ENCODE measurements at regions not wholly inside any gene's neighbourhood (a gene's known extent, or its start where the extent isn't known, plus 50 kb on each side); places are given as distances from the start of the nearest gene placed in this dataset.

GRCh38 chr18:51603111-51603510 lies 405.6 kb upstream of the MEX3C start (continued):
- no peak for TF ChIP-seq RBFOX2 (IDR thresholded peaks at IDR 0.05; ENCODE audit: low read depth, low read length)
- no peak for TF ChIP-seq NFXL1 (CRISPR knock-in tag; IDR thresholded peaks at IDR 0.05)

DNA sequence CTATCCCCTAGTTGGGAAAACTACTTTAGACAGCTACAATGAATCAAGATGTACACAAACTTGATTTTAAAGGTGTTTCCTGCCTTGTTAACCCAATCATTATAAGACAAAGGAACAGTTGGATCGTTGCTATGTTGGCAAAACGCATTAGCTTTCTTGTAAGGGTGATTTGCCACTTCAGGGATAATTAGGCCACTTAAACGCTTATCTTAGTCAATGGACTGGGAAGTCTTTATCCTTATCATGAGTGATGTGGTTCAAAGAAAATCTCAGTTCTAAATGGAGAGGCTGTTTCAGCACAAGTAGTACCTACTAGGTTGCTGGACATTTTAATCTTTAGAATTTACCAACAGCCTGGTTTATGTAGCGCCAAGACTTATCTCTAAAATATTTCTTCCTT lies 406.1 kb upstream of the MEX3C start:
- Histone ChIP-seq H3K27ac (ENCODE audit: extremely low read depth, low read depth, low read length) (no peak overlapping the region), H3K4me3 (no peak overlapping the region), H2AFZ (ENCODE audit: low read depth, low read length) (no peak overlapping the region), H4K20me1 (replicated peaks; ENCODE audit: control insufficient read depth, insufficient read depth, low read length) (no peaks in the 10 kb centered on the region), H3K9me3 (replicated peaks; ENCODE audit: control insufficient read depth, insufficient read depth, low read depth, low read length) (no peaks in the 10 kb centered on the region), H3K4me2 (ENCODE audit: insufficient read depth, low read length) (no peak overlapping the region), H3K27me3 (ENCODE audit: control insufficient read depth in 2 of 2, insufficient read depth in 2 of 2, low read length in 2 of 2) (no peaks in the 10 kb centered on the region), H3K79me2 (ENCODE audit: control insufficient read depth, insufficient read depth, low read length) (no peaks in the 10 kb centered on the region), H3K9ac (ENCODE audit: insufficient read depth in 1 of 2, low read depth in 2 of 2, low read length in 2 of 2) (no peak overlapping the region), H3K9me1 (ENCODE audit: control insufficient read depth, insufficient read depth, low read length) (no peaks in the 10 kb centered on the region), H3K4me1 (replicated peaks in 1 of 2; ENCODE audit: control insufficient read depth in 2 of 2, insufficient read depth in 2 of 2, low read length in 2 of 2) (no peaks in the 10 kb centered on the region), H3K36me3 (ENCODE audit: control insufficient read depth, insufficient read depth, low read length) (no peaks in the 10 kb centered on the region)
- ChIA-PET CTCF (ENCODE audit: low intra/inter-chr PET ratio) (no interaction called here), POLR2A (no interaction called here)
- BruUV-seq (replicated peaks) = no TSS peak
- in situ Hi-C loops (cut with MboI) = no loop called here
- ATAC-seq (no peak), DNase-seq (ENCODE audit: extremely low read depth in 1 of 4, low spot score in 3 of 4) (no peak), FAIRE-seq (no peak)
- 0% methylated on average over 4 of the region's 4 CpGs for WGBS (ENCODE audit: insufficient coverage, low coverage, missing lambda C conversion rate)
- intact Hi-C loops (cut with micrococcal nuclease) = no loop called here
- no peak for TF ChIP-seq ARNT (IDR thresholded peaks at IDR 0.05)
- no peak for TF ChIP-seq FOS (IDR thresholded peaks at IDR 0.05; ENCODE audit: extremely low read depth, insufficient read length)
- no peak for TF ChIP-seq SRF (CRISPR knock-in tag; IDR thresholded peaks at IDR 0.05)
- TF ChIP-seq SNIP1 (IDR thresholded peaks at IDR 0.05; ENCODE audit: low read depth) = no peak
- no peak for TF ChIP-seq ERF (CRISPR knock-in tag; IDR thresholded peaks at IDR 0.05)
- no peak for TF ChIP-seq ZNF217 (CRISPR knock-in tag; IDR thresholded peaks at IDR 0.05)

Data from K562 (cell line).